NB4 (cell line): ENCODE measurements at regions not wholly inside any gene's neighbourhood (a gene's known extent, or its start where the extent isn't known, plus 50 kb on each side); places are given as distances from the start of the nearest gene placed in this dataset.

Source experiments
- DNase-seq: peaks from one replicate; pipeline ENCODE4 v3.0.0; 2010; ENCODE audit warnings: low read depth
- H3K4me3 ChIP-seq: one replicate; pipeline ENCODE4 v1.5.1; 2011; ENCODE audit warnings: mild to moderate bottlenecking, low read depth, low read length, moderate library complexity
- MYC ChIP-seq: IDR thresholded peaks from 2 replicates; pipeline ENCODE4 v1.6.1; 2011; ENCODE audit warnings: low read depth, low read length
- POLR2A ChIP-seq: IDR thresholded peaks from 2 replicates; pipeline ENCODE4 v1.6.1; 2011; ENCODE audit warnings: mild to moderate bottlenecking; ENCODE audit not compliant: insufficient read length; ENCODE audit errors: extremely low read depth
- TF ChIP-seq, protein P1 (sequence below): IDR thresholded peaks from 2 replicates; pipeline ENCODE4 v1.6.1; 2011; ENCODE audit warnings: low read depth, low read length
- TF ChIP-seq, protein P2 (sequence below): IDR thresholded peaks from one replicate; pipeline ENCODE4 v1.5.1; 2012; ENCODE audit warnings: low read depth, low read length

DNA sequence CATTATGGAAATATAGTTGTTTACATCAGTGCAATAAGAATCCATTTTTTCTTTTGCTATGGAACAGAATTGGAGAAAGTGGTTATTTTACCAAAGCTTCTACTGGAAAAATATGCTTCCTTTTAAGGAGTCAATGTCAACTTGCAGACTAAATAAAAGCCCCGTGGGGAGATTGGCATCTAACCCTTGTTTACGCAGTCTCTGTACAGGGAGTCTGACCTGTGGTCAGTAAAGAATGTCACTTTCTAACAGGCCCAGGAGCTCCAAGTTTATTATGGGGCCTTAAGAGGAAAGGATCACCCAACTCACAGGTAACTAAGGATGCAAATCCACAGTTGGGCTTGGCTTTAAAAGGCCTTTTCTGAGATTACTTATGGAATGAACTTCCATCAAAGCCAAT, 1751.2 kb downstream of the SI start:
- no peak for DNase-seq
- no peak overlapping the region for H3K4me3 ChIP-seq
- TF ChIP-seq MYC, result no peak
- no peak for TF ChIP-seq POLR2A
- TF ChIP-seq, protein P1, sequence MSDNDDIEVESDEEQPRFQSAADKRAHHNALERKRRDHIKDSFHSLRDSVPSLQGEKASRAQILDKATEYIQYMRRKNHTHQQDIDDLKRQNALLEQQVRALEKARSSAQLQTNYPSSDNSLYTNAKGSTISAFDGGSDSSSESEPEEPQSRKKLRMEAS, result no peak
- TF ChIP-seq, protein P2, sequence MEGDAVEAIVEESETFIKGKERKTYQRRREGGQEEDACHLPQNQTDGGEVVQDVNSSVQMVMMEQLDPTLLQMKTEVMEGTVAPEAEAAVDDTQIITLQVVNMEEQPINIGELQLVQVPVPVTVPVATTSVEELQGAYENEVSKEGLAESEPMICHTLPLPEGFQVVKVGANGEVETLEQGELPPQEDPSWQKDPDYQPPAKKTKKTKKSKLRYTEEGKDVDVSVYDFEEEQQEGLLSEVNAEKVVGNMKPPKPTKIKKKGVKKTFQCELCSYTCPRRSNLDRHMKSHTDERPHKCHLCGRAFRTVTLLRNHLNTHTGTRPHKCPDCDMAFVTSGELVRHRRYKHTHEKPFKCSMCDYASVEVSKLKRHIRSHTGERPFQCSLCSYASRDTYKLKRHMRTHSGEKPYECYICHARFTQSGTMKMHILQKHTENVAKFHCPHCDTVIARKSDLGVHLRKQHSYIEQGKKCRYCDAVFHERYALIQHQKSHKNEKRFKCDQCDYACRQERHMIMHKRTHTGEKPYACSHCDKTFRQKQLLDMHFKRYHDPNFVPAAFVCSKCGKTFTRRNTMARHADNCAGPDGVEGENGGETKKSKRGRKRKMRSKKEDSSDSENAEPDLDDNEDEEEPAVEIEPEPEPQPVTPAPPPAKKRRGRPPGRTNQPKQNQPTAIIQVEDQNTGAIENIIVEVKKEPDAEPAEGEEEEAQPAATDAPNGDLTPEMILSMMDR, result no peak

DNA sequence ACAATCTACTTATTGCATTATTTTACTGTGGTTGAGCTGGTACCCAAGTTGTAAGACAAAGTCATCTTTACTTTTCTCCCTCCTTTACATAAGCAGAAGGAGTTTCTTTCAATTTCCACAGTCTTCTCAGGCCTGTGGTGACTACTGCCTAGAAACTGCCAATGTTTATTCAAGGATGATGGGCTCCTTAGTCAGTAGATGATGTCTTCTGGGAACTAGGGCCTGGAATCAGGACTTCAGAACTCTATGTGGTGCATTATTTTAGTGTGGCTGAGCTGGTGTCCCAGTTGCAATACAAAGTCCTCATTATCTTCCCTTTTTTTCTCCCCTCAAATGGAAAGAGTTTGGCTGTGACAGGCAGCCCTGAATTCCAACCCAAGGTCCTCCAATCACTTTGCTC, 1762.5 kb downstream of the SI start:
- TF ChIP-seq, protein P1, result no peak
- TF ChIP-seq POLR2A (no peak), MYC (no peak)
- TF ChIP-seq, protein P2, result no peak
- no peak for DNase-seq
- no peak overlapping the region for H3K4me3 ChIP-seq

DNA sequence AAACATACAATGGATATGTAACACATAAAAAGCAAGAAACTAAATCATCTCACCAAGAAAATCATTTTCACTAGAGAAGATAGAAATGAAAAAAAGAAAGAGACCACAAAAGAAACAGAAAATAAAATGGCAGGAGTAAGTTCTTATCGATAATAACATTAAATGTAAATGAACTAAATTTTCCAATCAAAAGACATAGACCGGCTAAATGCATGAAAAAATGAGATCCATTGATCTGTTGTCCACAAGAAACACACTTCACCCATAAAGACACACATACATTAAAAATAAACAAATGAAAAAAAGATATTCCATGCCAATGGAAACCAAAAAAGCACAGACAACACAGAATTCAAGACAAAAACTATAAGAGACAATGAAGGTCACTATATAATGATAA, 1771.9 kb downstream of the SI start:
- no peak overlapping the region for H3K4me3 ChIP-seq
- TF ChIP-seq, protein P1, result no peak
- TF ChIP-seq POLR2A, result no peak
- TF ChIP-seq, protein P2, result no peak
- no peak for TF ChIP-seq MYC
- DNase-seq, result no peak

DNA sequence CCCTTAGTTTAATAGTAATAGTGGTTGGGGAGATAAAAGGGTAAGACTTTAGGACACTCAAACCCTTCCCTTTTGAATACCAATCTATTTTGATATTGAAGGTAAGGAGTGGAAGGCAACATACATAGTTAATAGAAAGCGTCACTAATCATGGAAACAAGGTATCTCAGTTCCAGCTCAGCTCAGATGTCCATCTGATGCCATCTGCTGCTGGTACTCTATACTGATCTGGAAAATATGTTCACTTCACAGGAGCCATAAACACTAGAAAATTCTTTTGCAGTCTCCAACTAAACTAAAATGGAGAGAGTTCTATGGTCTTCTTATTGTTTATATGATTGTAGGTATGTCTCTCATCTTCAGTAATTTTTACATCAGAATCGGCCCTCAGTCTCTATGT, 1777.1 kb downstream of the OTOL1 start:
- TF ChIP-seq, protein P2, result no peak
- TF ChIP-seq POLR2A (no peak), MYC (no peak)
- TF ChIP-seq, protein P1, result no peak
- H3K4me3 ChIP-seq, result no peak overlapping the region
- DNase-seq, result no peak

DNA sequence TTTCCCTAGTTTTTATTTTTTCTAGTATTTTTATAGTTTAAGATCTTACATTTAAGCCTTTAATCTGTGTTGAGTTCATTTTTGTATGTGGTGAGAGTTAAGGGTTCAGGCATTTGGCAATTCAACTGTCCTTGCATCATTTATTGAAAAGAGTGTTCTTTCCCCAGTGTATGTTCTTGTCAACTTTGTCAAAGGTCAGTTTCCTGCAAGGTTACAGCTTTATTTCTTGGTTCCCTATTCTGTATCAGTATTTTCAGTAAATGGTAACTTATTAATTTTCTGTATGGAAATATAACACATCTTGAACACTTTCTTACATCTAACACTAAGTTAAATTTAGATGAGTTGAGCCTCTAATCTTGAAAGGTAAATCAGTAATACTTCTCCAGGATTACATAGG, 1770.1 kb downstream of the OTOL1 start:
- no peak overlapping the region for H3K4me3 ChIP-seq
- TF ChIP-seq, protein P1, result no peak
- TF ChIP-seq, protein P2, result no peak
- TF ChIP-seq MYC (no peak), POLR2A (no peak)

DNA sequence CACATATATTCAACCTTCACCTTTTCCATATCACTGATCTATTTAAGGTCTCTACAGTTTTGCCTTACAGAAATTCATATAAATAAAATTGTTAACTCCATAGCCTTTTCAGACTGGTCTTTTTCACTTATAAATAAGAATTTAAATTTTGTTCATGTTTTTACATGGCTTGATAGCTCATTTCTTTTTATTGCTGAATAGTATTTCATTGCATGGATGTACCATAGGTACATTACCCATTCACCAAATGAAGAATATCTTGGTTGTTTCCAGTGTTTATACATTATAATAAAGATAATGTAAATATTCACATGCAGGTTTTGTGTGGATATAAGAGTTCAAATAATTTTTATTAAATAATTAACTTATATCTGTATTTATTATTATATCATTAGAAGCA, 1765.0 kb downstream of the OTOL1 start:
- DNase-seq, result no peak
- no peak overlapping the region for H3K4me3 ChIP-seq
- no peak for TF ChIP-seq POLR2A
- TF ChIP-seq, protein P1, result no peak
- TF ChIP-seq MYC, result no peak
- TF ChIP-seq, protein P2, result no peak

More for the DNA sequence above, 1770.1 kb downstream of the OTOL1 start:
- DNase-seq, result no peak
